NCI-H1694 treated with DMSO at 0.1 percent for 48 hours (cell line): ENCODE measurements at regions not wholly inside any gene's neighbourhood (a gene's known extent, or its start where the extent isn't known, plus 50 kb on each side); places are given as distances from the start of the nearest gene placed in this dataset.

Source experiments
- DNase-seq: peaks from one replicate; lab custom pipeline; 2025; lab: John Stamatoyannopoulos, UW

GRCh38 chr4:15130441-15130840 lies 128.2 kb downstream of the CPEB2 start:
- no peak for DNase-seq

GRCh38 chr4:15131551-15131950 lies 129.3 kb downstream of the CPEB2 start:
- DNase-seq: no peak

- no peak for DNase-seq
These were observed 130.5 kb downstream of the CPEB2 start for GRCh38 chr4:15132739-15133138.

- DNase-seq: no peak
These were observed 137.3 kb downstream of the CPEB2 start for GRCh38 chr4:15139599-15139998.

- DNase-seq: no peak
These were observed 139.9 kb downstream of the CPEB2 start for GRCh38 chr4:15142201-15142600.

- no peak for DNase-seq
These were observed 141.3 kb downstream of the CPEB2 start for GRCh38 chr4:15143551-15143950.

GRCh38 chr4:15144249-15144966 lies 142.1 kb downstream of the CPEB2 start:
- no peak for DNase-seq

DNA sequence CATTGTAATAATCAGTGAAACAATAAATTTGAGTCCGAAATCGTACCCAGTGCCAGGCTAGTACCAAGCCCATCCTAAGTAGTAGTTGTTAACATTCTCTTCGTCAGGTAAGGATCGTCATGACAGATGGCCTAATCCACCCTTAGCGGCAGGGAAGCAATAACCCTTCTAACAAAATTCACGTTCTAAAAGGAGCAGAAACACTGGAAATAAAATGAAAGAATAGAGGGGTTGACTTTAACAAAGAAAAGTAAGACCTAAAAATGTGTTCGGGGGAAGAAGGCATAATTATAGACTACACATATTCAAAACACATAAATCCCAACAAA lies 142.7 kb downstream of the CPEB2 start:
- DNase-seq: no peak

DNA sequence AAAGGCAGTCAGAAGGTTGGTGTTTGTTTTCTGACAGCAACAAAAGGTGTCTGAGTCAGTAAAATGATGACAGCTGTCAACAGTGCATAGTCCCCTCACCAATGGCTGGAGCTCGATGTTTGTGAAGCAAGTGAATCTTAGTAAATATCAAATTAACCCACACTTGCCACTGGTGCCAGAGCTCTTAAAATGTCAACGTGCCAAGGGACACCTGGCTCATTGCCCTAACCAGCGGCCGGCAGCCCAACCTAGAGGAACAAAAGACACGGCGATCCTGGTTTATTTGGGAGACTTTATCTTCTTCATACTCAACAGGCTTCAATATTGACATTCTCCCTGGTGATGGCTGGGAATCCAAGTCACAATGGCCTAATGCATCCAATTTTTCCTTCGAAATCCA lies 143.4 kb downstream of the CPEB2 start:
- DNase-seq: no peak

- DNase-seq: no peak
These were observed 145.4 kb downstream of the CPEB2 start for GRCh38 chr4:15147714-15148113.

- no peak for DNase-seq
These were observed 145.9 kb downstream of the CPEB2 start for GRCh38 chr4:15148199-15148598.

GRCh38 chr4:15148691-15149090 lies 146.4 kb downstream of the CPEB2 start:
- DNase-seq: no peak

GRCh38 chr4:15149234-15149838 lies 147.1 kb downstream of the CPEB2 start:
- no peak for DNase-seq

DNA sequence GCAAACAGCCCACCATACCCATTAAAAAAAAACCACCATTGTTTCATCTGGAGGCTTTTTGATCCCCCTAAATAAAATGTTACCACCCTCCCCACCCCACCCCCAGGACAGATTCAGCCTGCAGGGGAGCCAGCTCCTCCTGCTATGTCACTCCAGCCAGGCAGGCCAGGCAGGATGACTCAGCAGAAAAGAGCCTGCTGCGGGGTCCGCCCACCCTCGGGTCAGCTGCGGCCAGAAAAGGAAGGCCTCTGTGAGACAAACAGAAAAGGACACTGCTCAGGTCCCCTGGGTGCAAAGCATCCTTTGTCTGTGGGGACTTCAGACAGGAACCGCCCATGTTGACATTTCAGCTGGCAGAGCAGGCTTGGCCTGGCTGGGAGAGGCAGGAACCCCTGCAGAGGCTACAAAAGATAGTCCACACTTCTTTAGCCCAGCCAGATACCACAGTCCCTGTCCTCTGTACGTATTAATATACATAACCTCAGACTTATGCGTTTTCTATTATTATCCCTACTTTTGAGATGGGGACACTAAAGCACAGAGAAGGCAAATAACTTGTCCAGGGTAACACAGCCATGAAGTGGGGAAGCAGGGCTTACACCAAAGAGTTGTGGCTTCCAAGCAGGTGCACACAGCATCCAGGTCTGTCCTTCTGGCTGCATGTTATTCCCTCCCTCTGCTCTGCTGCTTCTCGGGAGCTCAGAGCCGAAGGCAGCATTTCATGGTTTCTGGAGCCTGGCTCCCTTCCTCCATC lies 147.7 kb downstream of the CPEB2 start:
- DNase-seq: no peak

DNA sequence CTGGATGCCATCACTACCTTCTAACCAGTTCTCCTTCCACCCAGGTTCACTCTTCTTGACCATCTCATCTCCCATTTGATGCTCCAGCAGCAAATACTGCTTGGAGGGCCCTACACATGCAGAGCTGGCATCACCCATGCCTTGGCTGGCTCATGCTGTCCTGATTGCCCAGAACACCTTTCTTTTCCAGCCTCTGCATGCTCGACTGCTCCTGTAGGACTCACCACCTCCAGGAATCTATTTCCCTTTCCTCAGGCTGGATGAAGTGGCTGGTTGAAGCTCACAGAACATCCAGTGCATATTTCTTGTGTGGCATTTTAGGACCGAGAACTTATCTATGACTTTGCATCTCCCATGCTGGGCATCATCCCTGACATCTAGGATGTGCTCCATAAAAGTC lies 148.3 kb downstream of the CPEB2 start:
- no peak for DNase-seq

GRCh38 chr4:15151033-15151432 lies 148.8 kb downstream of the CPEB2 start:
- no peak for DNase-seq

DNA sequence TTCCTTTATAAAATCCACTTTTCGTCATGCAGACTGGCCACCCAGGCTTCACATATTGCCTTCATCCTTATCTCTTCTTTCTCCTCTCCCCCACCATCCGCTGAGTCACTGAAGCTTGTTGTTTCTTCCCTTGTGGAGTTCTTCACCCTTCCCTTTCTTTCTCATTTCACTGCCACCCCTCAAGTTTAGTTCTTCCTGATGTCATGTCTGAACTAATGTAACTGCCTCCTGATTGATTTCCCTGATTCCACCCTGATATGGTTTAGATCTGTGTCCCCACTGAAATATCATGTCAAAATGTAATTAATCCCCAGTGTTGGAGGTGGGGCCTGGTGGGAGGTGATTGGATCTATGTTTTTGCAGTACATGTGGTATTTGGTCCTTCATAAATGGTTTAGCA lies 151.4 kb downstream of the CPEB2 start:
- DNase-seq: no peak

DNA sequence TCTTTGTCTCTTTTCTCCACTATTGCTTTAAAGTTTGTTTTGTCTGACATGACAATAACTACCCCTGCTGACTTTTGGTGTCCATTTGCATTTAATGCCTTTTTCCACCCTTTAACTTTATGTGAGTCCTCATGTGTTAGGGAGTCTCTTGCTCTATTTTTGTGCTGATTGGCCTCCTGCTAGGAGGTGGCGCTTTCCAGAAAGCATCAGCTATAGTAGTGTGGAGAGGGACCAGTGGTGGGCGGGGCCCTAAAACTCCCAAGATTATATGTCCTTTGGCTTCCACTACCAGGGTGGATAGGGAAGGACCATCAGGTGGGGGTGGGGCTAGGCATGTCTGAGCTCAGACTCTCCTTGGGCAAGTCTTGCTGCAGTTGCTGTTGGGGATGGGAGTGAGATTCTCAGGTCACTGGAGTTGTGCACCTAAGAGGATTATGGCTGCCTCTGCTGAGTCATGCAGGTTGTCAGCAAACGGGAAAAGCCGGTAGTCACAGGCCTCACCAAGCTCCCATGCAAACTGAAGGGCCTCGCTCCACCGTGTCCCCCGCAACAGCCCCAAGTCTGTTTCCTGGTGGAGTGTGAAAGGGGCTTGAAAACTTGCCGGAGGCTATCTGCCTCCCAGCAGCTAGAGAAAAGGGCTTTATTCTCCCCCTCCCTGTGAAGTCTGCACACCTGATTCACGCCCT lies 156.3 kb downstream of the CPEB2 start:
- DNase-seq: no peak

- no peak for DNase-seq
These were observed 157.3 kb downstream of the CPEB2 start for GRCh38 chr4:15159477-15160019.

GRCh38 chr4:15161439-15161838 lies 159.2 kb downstream of the CPEB2 start:
- DNase-seq: no peak

GRCh38 chr4:15162046-15162445 lies 159.8 kb downstream of the CPEB2 start:
- no peak for DNase-seq

DNA sequence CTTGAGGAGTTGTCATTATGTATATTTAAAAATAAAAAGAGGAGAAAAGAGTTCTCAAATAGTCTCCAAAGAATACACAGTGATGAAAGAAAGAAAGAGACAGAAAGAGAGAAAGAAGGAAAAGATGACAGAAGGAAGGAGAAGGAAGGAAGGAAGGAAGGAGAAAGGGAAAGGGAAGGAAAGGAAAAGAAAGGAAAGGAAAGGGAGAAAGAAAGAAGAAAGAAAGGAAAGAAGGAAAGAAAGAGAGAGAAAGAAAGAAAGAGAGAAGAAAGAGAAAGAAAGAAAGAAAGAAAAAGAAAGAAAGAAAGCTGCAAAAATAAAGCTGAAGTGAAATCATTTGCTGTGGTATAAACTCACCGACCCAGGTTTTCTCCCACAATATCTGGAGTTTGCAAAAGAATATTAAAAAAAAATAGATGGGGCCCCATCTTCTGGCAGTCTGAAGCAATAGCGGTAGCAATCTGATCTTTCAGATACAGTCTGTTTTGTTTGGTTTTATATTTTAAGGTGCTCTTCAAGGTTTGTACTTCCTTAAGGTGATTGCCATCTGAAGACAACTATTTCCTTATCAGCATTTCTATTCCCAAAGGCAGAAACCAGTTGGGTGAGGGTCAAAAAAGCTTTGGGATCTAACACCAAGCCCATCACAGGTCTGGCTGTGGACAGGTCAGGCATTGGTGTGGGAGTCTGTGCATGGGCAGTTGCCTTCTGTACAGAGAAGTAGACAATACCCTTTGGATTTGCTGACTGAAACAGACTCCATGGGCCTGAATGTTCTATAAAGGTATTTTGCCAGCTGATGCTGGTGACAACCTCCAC lies 160.4 kb downstream of the CPEB2 start:
- DNase-seq: no peak
